Endothelial cell of umbilical vein (primary cell): ENCODE measurements at regions not wholly inside any gene's neighbourhood (a gene's known extent, or its start where the extent isn't known, plus 50 kb on each side); places are given as distances from the start of the nearest gene placed in this dataset.
A peak's percentile ranks its signal among the peaks of the same experiment; 100 is the strongest.

Experiments used
- BruUV-seq: library from RNA; stranded (reverse); fragments of 400-500 nt; replicated peaks from 2 replicates; lab custom pipeline; 2021; lab: Mats Ljungman, UMichigan
- CTCF ChIA-PET: fragments of 300-600, 350-600 bp; sonication (Branson Sonifier 250); formaldehyde crosslinking; loops from one replicate; lab custom pipeline; 2021; ENCODE audit warnings: antibody characterized with exemption, inconsistent platforms; lab: Charles Lee
- POLR2A ChIA-PET: fragments of 300-600, 350-600 bp; sonication (Branson Sonifier 250); formaldehyde crosslinking; loops from one replicate; lab custom pipeline; 2021; ENCODE audit warnings: antibody characterized with exemption, inconsistent platforms; lab: Charles Lee
- DNase-seq: peaks from one replicate; pipeline ENCODE4 v3.0.0-alpha.2; 2011; ENCODE audit warnings: low read depth, low spot score
- FAIRE-seq: peaks from 2 replicates; lab custom pipeline; 2011; peaks lifted over from hg19 to GRCh38; lab: Jason Lieb, UNC
- H2AFZ ChIP-seq: 2 replicates; pipeline ENCODE4 v1.6.0; 2012; ENCODE audit warnings: low read depth, low read length, control low read depth, inconsistent platforms
- H3K27ac ChIP-seq: 2 replicates; pipeline ENCODE4 v1.5.1; 2011; ENCODE audit warnings: low read depth, mild to moderate bottlenecking, control low read depth, low read length, moderate library complexity; ENCODE audit not compliant: insufficient read depth
- H3K27me3 ChIP-seq, 2 experiments: 2 replicates each; pipeline versions ENCODE4 v1.6.0 to v1.6.1; 2011; ENCODE audit warnings: low read length in 2 of 2, mixed read lengths in 1 of 2; ENCODE audit not compliant: control insufficient read depth in 2 of 2, insufficient read depth in 2 of 2
- H3K36me3 ChIP-seq, 2 experiments: 2 replicates in 1 of 2; 3 replicates in 1 of 2; pipeline ENCODE4 v1.5.1; 2011; ENCODE audit warnings: low read length in 2 of 2, mild to moderate bottlenecking in 1 of 2, moderate library complexity in 1 of 2; ENCODE audit not compliant: control insufficient read depth in 2 of 2, insufficient read depth in 2 of 2; ENCODE audit errors: extremely low read depth in 1 of 2
- H3K4me1 ChIP-seq: 3 replicates; pipeline ENCODE4 v1.5.1; 2011; ENCODE audit warnings: mild to moderate bottlenecking, low read length; ENCODE audit not compliant: control insufficient read depth, insufficient read depth; ENCODE audit errors: extremely low read depth
- H3K4me2 ChIP-seq: 2 replicates; pipeline ENCODE4 v1.6.1; 2011; ENCODE audit warnings: low read length, control low read depth, mixed read lengths; ENCODE audit not compliant: insufficient read depth
- H3K4me3 ChIP-seq, 3 experiments: fragments of 200-600 bp in 1 of 3; sonication (generic), shearing (Covaris generic) in 1 of 3; replicated peaks in 1 of 3; 2 replicates each; pipeline ENCODE4 v1.5.1; 2011 to 2016; ENCODE audit warnings: control low read depth in 3 of 3, low read length in 3 of 3, mild to moderate bottlenecking in 2 of 3, inconsistent platforms in 1 of 3, low read depth in 1 of 3, moderate library complexity in 1 of 3; ENCODE audit not compliant: insufficient read depth in 1 of 3
- H3K79me2 ChIP-seq: 2 replicates; pipeline ENCODE4 v1.6.0; 2012; ENCODE audit warnings: low read length, inconsistent platforms; ENCODE audit not compliant: control insufficient read depth, insufficient read depth
- H3K9ac ChIP-seq: replicated peaks from 2 replicates; pipeline ENCODE3; 2011; ENCODE audit warnings: low read length, control low read depth; ENCODE audit not compliant: insufficient read depth; ENCODE audit errors: extremely low read depth
- H3K9me1 ChIP-seq: replicated peaks from 3 replicates; pipeline ENCODE4 v1.6.0; 2011; ENCODE audit warnings: mild to moderate bottlenecking, low read length; ENCODE audit not compliant: control insufficient read depth, insufficient read depth; ENCODE audit errors: extremely low read depth
- H3K9me3 ChIP-seq: replicated peaks from 2 replicates; pipeline ENCODE4 v1.5.1; 2012; ENCODE audit warnings: low read length, inconsistent platforms; ENCODE audit not compliant: control insufficient read depth, insufficient read depth
- H4K20me1 ChIP-seq: replicated peaks from 2 replicates; pipeline ENCODE3; 2011; ENCODE audit warnings: mild to moderate bottlenecking, low read length; ENCODE audit not compliant: control insufficient read depth, insufficient read depth; ENCODE audit errors: extremely low read depth
- CTCF ChIP-seq, 2 donors: IDR thresholded peaks; 1 replicate in 1 of 2; 2 replicates in 1 of 2; pipeline ENCODE4 v1.5.1; 2011; ENCODE audit warnings: low read length in 2 of 2, mild to moderate bottlenecking in 2 of 2, moderate library complexity in 2 of 2, control low read depth in 1 of 2, inconsistent platforms in 1 of 2, low read depth in 1 of 2; ENCODE audit not compliant: insufficient read depth in 1 of 2; ENCODE audit errors: extremely low read depth in 1 of 2
- EZH2 ChIP-seq: IDR thresholded peaks from 2 replicates; pipeline ENCODE4 v1.6.1; 2012; ENCODE audit warnings: borderline replicate concordance, low read depth, mild to moderate bottlenecking, moderate library complexity, low read length, inconsistent platforms; ENCODE audit not compliant: severe bottlenecking
- FOS ChIP-seq: IDR thresholded peaks from 2 replicates; pipeline ENCODE4 v1.6.1; 2011; ENCODE audit warnings: mild to moderate bottlenecking, low read length, moderate library complexity, borderline replicate concordance; ENCODE audit not compliant: insufficient read depth
- GATA2 ChIP-seq: IDR thresholded peaks from 2 replicates; pipeline ENCODE4 v1.7.0; 2011; ENCODE audit warnings: low read depth, mild to moderate bottlenecking, moderate library complexity, mixed read lengths, low read length; ENCODE audit not compliant: insufficient read length, insufficient read depth
- JUN ChIP-seq: IDR thresholded peaks from 2 replicates; pipeline ENCODE4 v1.6.1; 2011; ENCODE audit warnings: borderline replicate concordance, low read depth; ENCODE audit not compliant: insufficient read length, insufficient read depth
- MAX ChIP-seq: IDR thresholded peaks from 2 replicates; pipeline ENCODE4 v1.6.1; 2011; ENCODE audit not compliant: insufficient read depth, insufficient read length
- MYC ChIP-seq: IDR thresholded peaks from one replicate; pipeline ENCODE4 v1.6.1; 2011; ENCODE audit warnings: mild to moderate bottlenecking, low read depth, low read length
- POLR2A ChIP-seq: IDR thresholded peaks from 2 replicates; pipeline ENCODE4 v1.6.1; 2012; ENCODE audit warnings: low read depth, mild to moderate bottlenecking, control low read depth, low read length
- POLR2AphosphoS5 ChIP-seq: IDR thresholded peaks from 2 replicates; pipeline ENCODE4 v1.6.1; 2012; ENCODE audit warnings: low read depth, mild to moderate bottlenecking, control low read depth, low read length, moderate library complexity; ENCODE audit not compliant: insufficient read depth
- dilution Hi-C: fragments of 300-500 bp; cut with MboI; formaldehyde crosslinking; loops from one replicate; pipeline ENCODE4 v1.15.0; 2019; ENCODE audit warnings: low sequenced_read_pairs; ENCODE audit not compliant: extremely low pct_ligation_motif_present
- intact Hi-C: fragments of 100-400 bp; cut with micrococcal nuclease; formaldehyde crosslinking; loops from one replicate; pipeline ENCODE4 v1.10.0; 2022

GRCh38 chr10:78960316-78960800 is 108.4 kb upstream of the ZMIZ1 start:
- Histone ChIP-seq H3K79me2 (no peaks in the 10 kb centered on the region), H3K9me1 (no peaks in the 10 kb centered on the region), H3K27ac (no peak overlapping the region), H3K27me3 (no peaks in the 10 kb centered on the region), H3K4me2 (no peak overlapping the region), H3K36me3 (no peaks in the 10 kb centered on the region), H3K4me1 (peaks cover 23% of the 10 kb centered on the region), H4K20me1 (no peaks in the 10 kb centered on the region), H3K4me3 (no peak overlapping the region), H2AFZ (no peak overlapping the region), H3K9me3 (no peaks in the 10 kb centered on the region), H3K9ac (no peak overlapping the region)
- DNase-seq (peak; percentile 73), FAIRE-seq (peak; percentile 93)
- BruUV-seq, result no TSS peak
- intact Hi-C loops, result loop anchor here (1.0 kb wide), 1 partner anchor 14 kb away; no protein-coding TSS in a partner anchor
- TF ChIP-seq JUN, result peak; percentile 72
- TF ChIP-seq CTCF (IDR thresholded peaks at IDR 0.05; ENCODE audit: extremely low read depth in 1 of 2, insufficient read depth in 1 of 2, low read depth in 1 of 2, low read length in 2 of 2), result no peak
- peak; percentile 60 for TF ChIP-seq FOS
- peak; percentile 21 for TF ChIP-seq POLR2AphosphoS5
- TF ChIP-seq POLR2A, result no peak
- CTCF ChIA-PET, result interaction anchor here (1.5 kb wide), 1 partner anchor 11 kb away, joined by 4 read pairs; no protein-coding TSS in a partner anchor
- POLR2A ChIA-PET, result no interaction called here
- dilution Hi-C loops, result no loop called here

- ChIA-PET POLR2A (interaction anchor here (0.6 kb wide), 1 partner anchor 119 kb away, joined by 14 read pairs; no protein-coding TSS in a partner anchor), CTCF (interaction anchor here (1.2 to 4.3 kb wide), 4 partner anchors 9 to 233 kb away, joined by 3 to 36 read pairs (median 9); no protein-coding TSS in a partner anchor)
- no peaks in the 10 kb centered on the region for H4K20me1 ChIP-seq
- no peak overlapping the region for H3K27ac ChIP-seq
- no peaks in the 10 kb centered on the region for H3K27me3 ChIP-seq
- H3K79me2 ChIP-seq, result no peaks in the 10 kb centered on the region
- DNase-seq (no peak), FAIRE-seq (no peak)
- H3K9me3 ChIP-seq, result no peaks in the 10 kb centered on the region
- no peaks in the 10 kb centered on the region for H3K36me3 ChIP-seq
- no peak overlapping the region for H3K9ac ChIP-seq
- TF ChIP-seq CTCF (IDR thresholded peaks at IDR 0.05; ENCODE audit: extremely low read depth in 1 of 2, insufficient read depth in 1 of 2, low read depth in 1 of 2, low read length in 2 of 2) (no peak), MAX (no peak), JUN (no peak), FOS (no peak), EZH2 (no peak), MYC (no peak), GATA2 (no peak), POLR2A (no peak), POLR2AphosphoS5 (no peak)
- no peak overlapping the region for H2AFZ ChIP-seq
- no peaks in the 10 kb centered on the region for H3K9me1 ChIP-seq
- dilution Hi-C loops (no loop called here), intact Hi-C loops (no loop called here)
- H3K4me2 ChIP-seq, result no peak overlapping the region
- no peak overlapping the region for H3K4me3 ChIP-seq
- no TSS peak for BruUV-seq
- H3K4me1 ChIP-seq, result peaks cover 26% of the 10 kb centered on the region
Observed at GRCh38 chr10:78961760-78962159, 107.0 kb upstream of the ZMIZ1 start.
